ENCODE measurements at regions not wholly inside any gene's neighbourhood (a gene's known extent, or its start where the extent isn't known, plus 50 kb on each side); places are given as distances from the start of the nearest gene placed in this dataset.

GRCh38 chr22:49208004-49208402 lies 619.7 kb downstream of the BRD1 start (continued):
- no peak for TF ChIP-seq ZNF462 (CRISPR knock-in tag; IDR thresholded peaks at IDR 0.05)
- no peak for TF ChIP-seq NANOG (IDR thresholded peaks at IDR 0.05; ENCODE audit: borderline replicate concordance)
- TF ChIP-seq, protein P1, sequence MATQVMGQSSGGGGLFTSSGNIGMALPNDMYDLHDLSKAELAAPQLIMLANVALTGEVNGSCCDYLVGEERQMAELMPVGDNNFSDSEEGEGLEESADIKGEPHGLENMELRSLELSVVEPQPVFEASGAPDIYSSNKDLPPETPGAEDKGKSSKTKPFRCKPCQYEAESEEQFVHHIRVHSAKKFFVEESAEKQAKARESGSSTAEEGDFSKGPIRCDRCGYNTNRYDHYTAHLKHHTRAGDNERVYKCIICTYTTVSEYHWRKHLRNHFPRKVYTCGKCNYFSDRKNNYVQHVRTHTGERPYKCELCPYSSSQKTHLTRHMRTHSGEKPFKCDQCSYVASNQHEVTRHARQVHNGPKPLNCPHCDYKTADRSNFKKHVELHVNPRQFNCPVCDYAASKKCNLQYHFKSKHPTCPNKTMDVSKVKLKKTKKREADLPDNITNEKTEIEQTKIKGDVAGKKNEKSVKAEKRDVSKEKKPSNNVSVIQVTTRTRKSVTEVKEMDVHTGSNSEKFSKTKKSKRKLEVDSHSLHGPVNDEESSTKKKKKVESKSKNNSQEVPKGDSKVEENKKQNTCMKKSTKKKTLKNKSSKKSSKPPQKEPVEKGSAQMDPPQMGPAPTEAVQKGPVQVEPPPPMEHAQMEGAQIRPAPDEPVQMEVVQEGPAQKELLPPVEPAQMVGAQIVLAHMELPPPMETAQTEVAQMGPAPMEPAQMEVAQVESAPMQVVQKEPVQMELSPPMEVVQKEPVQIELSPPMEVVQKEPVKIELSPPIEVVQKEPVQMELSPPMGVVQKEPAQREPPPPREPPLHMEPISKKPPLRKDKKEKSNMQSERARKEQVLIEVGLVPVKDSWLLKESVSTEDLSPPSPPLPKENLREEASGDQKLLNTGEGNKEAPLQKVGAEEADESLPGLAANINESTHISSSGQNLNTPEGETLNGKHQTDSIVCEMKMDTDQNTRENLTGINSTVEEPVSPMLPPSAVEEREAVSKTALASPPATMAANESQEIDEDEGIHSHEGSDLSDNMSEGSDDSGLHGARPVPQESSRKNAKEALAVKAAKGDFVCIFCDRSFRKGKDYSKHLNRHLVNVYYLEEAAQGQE (IDR thresholded peaks at IDR 0.05; ENCODE audit: unreplicated experiment): no peak

DNA sequence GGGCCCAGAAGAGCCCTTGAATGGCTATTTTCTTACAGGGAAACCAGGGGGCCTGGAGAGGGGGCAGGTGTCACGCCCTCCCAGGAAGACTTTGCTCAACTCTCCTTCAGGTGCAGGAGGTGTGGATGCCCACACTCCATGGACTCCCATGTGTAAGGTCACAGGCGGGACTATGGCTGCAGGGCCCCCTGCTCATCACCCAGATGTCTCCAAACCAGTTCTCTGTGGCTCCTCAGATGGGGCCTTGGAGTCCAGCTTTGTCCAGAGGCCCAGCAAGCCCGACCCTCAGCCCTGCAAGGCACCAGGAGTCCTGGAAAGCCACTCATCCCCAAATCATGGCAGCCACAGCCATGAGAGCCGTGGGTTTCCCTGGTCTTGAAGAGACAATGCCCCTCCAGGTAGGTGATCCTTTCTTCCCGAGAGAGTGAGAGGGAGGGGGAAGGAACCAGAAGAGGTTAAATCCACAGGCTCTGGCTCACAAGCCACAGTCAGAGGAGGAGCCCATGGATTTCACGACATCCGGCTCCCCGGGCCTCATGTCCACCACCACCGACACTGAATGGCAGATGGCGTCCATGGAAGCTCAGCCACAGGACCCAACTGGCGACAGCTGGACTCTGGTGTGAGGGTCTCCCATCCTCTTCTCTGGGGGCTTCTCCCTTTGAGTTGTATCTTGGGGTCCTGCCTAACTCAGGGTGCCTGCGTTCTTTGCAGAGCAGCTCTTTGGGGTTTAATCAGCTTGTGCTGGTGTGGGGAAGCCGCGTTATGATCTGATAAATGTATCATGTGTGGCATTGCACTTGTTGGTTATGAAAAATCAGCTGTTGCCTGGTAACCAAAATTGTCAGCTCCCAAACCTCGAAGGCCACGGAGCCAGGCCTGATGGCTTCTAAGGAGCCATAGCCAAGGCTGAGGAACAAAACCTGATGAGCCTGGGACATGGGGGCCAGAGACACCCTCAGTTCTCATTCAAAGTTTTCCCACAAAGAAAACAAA lies 620.4 kb downstream of the BRD1 start:
- Histone ChIP-seq H2AFZ (no peak overlapping the region), H3K4me1 (ENCODE audit: insufficient read depth) (no peaks in the 10 kb centered on the region), H3K27me3 (ENCODE audit: insufficient read depth) (no peaks in the 10 kb centered on the region), H3K9me2 (ENCODE audit: insufficient read depth) (no peaks in the 10 kb centered on the region), H3K36me3 (ENCODE audit: insufficient read depth) (no peaks in the 10 kb centered on the region), H3K79me2 (replicated peaks; ENCODE audit: insufficient read depth) (no peaks in the 10 kb centered on the region), H3K4me2 (no peak overlapping the region), H3F3A (replicated peaks; ENCODE audit: low read depth) (no peaks in the 10 kb centered on the region), H3K27ac (ENCODE audit: low read depth) (no peak overlapping the region), H3K4me3 (no peak overlapping the region), H4K20me1 (replicated peaks; ENCODE audit: insufficient read depth) (no peaks in the 10 kb centered on the region)
- TF ChIP-seq, protein P2, sequence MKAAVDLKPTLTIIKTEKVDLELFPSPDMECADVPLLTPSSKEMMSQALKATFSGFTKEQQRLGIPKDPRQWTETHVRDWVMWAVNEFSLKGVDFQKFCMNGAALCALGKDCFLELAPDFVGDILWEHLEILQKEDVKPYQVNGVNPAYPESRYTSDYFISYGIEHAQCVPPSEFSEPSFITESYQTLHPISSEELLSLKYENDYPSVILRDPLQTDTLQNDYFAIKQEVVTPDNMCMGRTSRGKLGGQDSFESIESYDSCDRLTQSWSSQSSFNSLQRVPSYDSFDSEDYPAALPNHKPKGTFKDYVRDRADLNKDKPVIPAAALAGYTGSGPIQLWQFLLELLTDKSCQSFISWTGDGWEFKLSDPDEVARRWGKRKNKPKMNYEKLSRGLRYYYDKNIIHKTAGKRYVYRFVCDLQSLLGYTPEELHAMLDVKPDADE (IDR thresholded peaks at IDR 0.05): no peak
- Mint-ChIP-seq H3K27ac (no peak overlapping the region), H3K9me3 (no peaks in the 10 kb centered on the region; the same call in 2 of the 3 replicates), H3K27me3 (ENCODE audit: insufficient read depth, low read depth, poor library complexity) (peaks cover 11% of the 10 kb centered on the region), H3K4me1 (0 out of 3 replicates have a peak, but pooled peaks cover 3% of the 10 kb centered on the region), H3K4me3 (no peak overlapping the region), H3K36me3 (ENCODE audit: low read depth) (no peaks in the 10 kb centered on the region)
- ATAC-seq (no peak), DNase-seq (ENCODE audit: low spot score) (no peak)

All from GM23338 (cell line).